NB4 (cell line): ENCODE measurements at regions not wholly inside any gene's neighbourhood (a gene's known extent, or its start where the extent isn't known, plus 50 kb on each side); places are given as distances from the start of the nearest gene placed in this dataset.

Experiments used
- DNase-seq: peaks from one replicate; pipeline ENCODE4 v3.0.0; 2010; ENCODE audit warnings: low read depth
- H3K4me3 ChIP-seq: one replicate; pipeline ENCODE4 v1.5.1; 2011; ENCODE audit warnings: mild to moderate bottlenecking, low read depth, low read length, moderate library complexity
- CTCF ChIP-seq: IDR thresholded peaks from one replicate; pipeline ENCODE4 v1.5.1; 2012; ENCODE audit warnings: low read depth, low read length
- MYC ChIP-seq: IDR thresholded peaks from 2 replicates; pipeline ENCODE4 v1.6.1; 2011; ENCODE audit warnings: low read depth, low read length
- POLR2A ChIP-seq: IDR thresholded peaks from 2 replicates; pipeline ENCODE4 v1.6.1; 2011; ENCODE audit warnings: mild to moderate bottlenecking; ENCODE audit not compliant: insufficient read length; ENCODE audit errors: extremely low read depth
- TF ChIP-seq, protein P1 (sequence below): IDR thresholded peaks from 2 replicates; pipeline ENCODE4 v1.6.1; 2011; ENCODE audit warnings: low read depth, low read length

- no peak for DNase-seq
- TF ChIP-seq MYC (no peak), CTCF (no peak), POLR2A (no peak)
- TF ChIP-seq, protein P1, sequence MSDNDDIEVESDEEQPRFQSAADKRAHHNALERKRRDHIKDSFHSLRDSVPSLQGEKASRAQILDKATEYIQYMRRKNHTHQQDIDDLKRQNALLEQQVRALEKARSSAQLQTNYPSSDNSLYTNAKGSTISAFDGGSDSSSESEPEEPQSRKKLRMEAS, result no peak
- H3K4me3 ChIP-seq, result no peak overlapping the region
Observed at GRCh38 chr4:180635281-180635680, 1607.9 kb upstream of the TENM3 start.

- H3K4me3 ChIP-seq, result no peak overlapping the region
- TF ChIP-seq POLR2A (no peak), MYC (no peak), CTCF (no peak)
- TF ChIP-seq, protein P1, result no peak
- no peak for DNase-seq
Observed at GRCh38 chr4:180636696-180637404, 1606.4 kb upstream of the TENM3 start.

DNA sequence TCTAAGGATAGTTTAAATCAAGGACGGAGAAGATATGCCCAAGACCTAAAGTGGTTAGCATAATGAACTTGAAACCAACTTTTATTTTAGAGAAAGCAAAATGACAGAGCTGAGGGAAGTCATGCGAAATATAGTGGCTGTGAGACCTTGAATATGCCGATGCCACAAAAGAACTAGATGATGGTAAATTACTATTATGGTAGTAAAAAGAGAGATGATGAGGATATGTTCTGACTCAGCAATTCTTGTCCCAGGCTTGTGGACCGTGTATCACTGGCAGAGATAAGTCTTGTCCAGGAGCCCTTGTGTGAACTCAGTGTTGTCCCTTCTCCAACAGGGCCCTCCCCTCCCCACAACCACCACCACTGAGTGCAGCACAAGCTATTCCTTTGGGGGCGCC lies 1605.6 kb upstream of the TENM3 start:
- DNase-seq, result no peak
- no peak for TF ChIP-seq POLR2A
- TF ChIP-seq CTCF, result no peak
- TF ChIP-seq, protein P1, result no peak
- no peak for TF ChIP-seq MYC
- H3K4me3 ChIP-seq, result no peak overlapping the region

GRCh38 chr4:180640193-180640592 lies 1603.0 kb upstream of the TENM3 start:
- TF ChIP-seq MYC (no peak), CTCF (no peak), POLR2A (no peak)
- TF ChIP-seq, protein P1, result no peak
- no peak overlapping the region for H3K4me3 ChIP-seq
- DNase-seq, result no peak

- no peak overlapping the region for H3K4me3 ChIP-seq
- DNase-seq, result no peak
- TF ChIP-seq CTCF, result no peak
- TF ChIP-seq, protein P1, result no peak
- no peak for TF ChIP-seq POLR2A
- no peak for TF ChIP-seq MYC
Observed at GRCh38 chr4:180641495-180641894, 1601.7 kb upstream of the TENM3 start.
